Esophagus squamous epithelium (tissue), 5 donors: ENCODE measurements at regions not wholly inside any gene's neighbourhood (a gene's known extent, or its start where the extent isn't known, plus 50 kb on each side); places are given as distances from the start of the nearest gene placed in this dataset.

Experiments used
- DNase-seq: peaks from one replicate; lab custom pipeline; 2025; lab: John Stamatoyannopoulos, UW
- H3K27ac ChIP-seq, 4 donors: fragments of 200-600 bp; sonication (generic); one replicate each; pipeline ENCODE4 v1.5.1; 2016 to 2019; ENCODE audit warnings: mild to moderate bottlenecking in 1 of 4
- H3K27me3 ChIP-seq, 4 donors: fragments of 200-600 bp; sonication (generic); 1 replicate in 3 of 4; 2 replicates in 1 of 4; pipeline versions ENCODE4 v1.5.1 to v1.6.0; 2017 to 2021; ENCODE audit warnings: antibody characterized with exemption in 1 of 4
- H3K36me3 ChIP-seq, 3 donors: fragments of 200-600 bp; sonication (generic); one replicate each; pipeline ENCODE4 v1.5.1; 2016 to 2019
- H3K4me1 ChIP-seq, 3 donors: fragments of 200-600 bp; sonication (generic); one replicate each; pipeline ENCODE4 v1.5.1; 2017 to 2019
- H3K4me3 ChIP-seq, 4 donors: fragments of 200-600 bp; sonication (generic); 1 replicate in 3 of 4; 2 replicates in 1 of 4; pipeline ENCODE4 v1.5.1; 2016 to 2019; ENCODE audit warnings: mild to moderate bottlenecking in 2 of 4, moderate library complexity in 1 of 4
- H3K9me3 ChIP-seq, 3 donors: fragments of 200-600 bp; sonication (generic); one replicate each; pipeline ENCODE4 v1.5.1; 2016 to 2019
- CTCF ChIP-seq, 6 experiments: fragments of 450-650 bp in 4 of 6; fragments of 200-600 bp in 2 of 6; sonication (generic) in 2 of 6; IDR thresholded peaks; one replicate each; pipeline ENCODE4 v1.5.1; 2016 to 2019; ENCODE audit warnings: antibody characterized with exemption in 6 of 6, mild to moderate bottlenecking in 4 of 6, moderate library complexity in 4 of 6
- POLR2A ChIP-seq, 4 donors: fragments of 450-650 bp; IDR thresholded peaks; one replicate each; pipeline ENCODE4 v1.6.1; 2017; ENCODE audit warnings: antibody characterized with exemption in 4 of 4, mild to moderate bottlenecking in 4 of 4, moderate library complexity in 3 of 4
- WGBS, 2 donors: methylation state at CpG; one replicate each; pipeline ENCODE4 v1.1.5; 2018; 5-methylcytosine and 5-hydroxymethylcytosine counted together
- intact Hi-C: fragments of 100-400 bp; cut with DNase I; formaldehyde crosslinking; loops from one replicate; pipeline ENCODE4 v1.15.0; 2022
- donor health status: DM: yes; HTN: yes; CAD: no.

- Histone ChIP-seq H3K4me1 (no peaks in the 10 kb centered on the region), H3K9me3 (no peaks in the 10 kb centered on the region), H3K36me3 (no peaks in the 10 kb centered on the region), H3K27ac (no peak overlapping the region), H3K27me3 (peaks cover 0 to 24% (median 0%) of the 10 kb centered on the region in 4 donors), H3K4me3 (no peak overlapping the region)
- 74 to 80% methylated on average over 10 of the region's 10 CpGs for WGBS, 2 donors
- DNase-seq: no peak
- TF ChIP-seq POLR2A (IDR thresholded peaks at IDR 0.05) (no peak), CTCF (IDR thresholded peaks at IDR 0.05) (no peak)
- intact Hi-C loops: no loop called here
Observed at GRCh38 chr1:229941831-229942230, 125.2 kb upstream of the GALNT2 start.

DNA sequence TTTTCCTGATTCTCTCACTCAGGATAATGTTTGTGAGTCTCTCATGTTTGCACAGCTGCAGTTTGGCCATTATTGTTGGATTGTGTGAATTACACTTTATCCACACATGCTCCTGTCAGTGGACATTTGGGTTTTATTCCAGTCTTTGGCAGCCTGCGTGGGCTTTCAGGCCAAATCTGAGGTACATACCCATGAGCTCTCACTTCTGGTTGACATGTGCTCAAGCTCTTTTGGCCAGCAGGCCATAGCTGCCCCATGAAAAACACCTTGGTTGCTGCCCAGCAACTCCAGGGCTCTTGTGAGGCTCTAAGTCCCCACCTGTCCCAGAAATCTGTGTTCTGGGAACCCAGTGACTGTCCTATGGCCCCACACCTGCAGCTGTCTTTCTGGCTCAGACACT is 124.5 kb upstream of the GALNT2 start:
- intact Hi-C loops: no loop called here
- Histone ChIP-seq H3K36me3 (no peaks in the 10 kb centered on the region), H3K4me3 (no peak overlapping the region), H3K4me1 (no peaks in the 10 kb centered on the region), H3K27me3 (peaks cover 0 to 24% (median 0%) of the 10 kb centered on the region in 4 donors), H3K9me3 (no peaks in the 10 kb centered on the region), H3K27ac (no peak overlapping the region)
- 67 to 70% methylated on average over 1 of the region's 1 CpG for WGBS, 2 donors
- no peak for DNase-seq
- TF ChIP-seq POLR2A (IDR thresholded peaks at IDR 0.05) (no peak), CTCF (IDR thresholded peaks at IDR 0.05) (no peak)

GRCh38 chr1:229943148-229943714 is 123.8 kb upstream of the GALNT2 start:
- intact Hi-C loops: no loop called here
- DNase-seq: no peak

DNA sequence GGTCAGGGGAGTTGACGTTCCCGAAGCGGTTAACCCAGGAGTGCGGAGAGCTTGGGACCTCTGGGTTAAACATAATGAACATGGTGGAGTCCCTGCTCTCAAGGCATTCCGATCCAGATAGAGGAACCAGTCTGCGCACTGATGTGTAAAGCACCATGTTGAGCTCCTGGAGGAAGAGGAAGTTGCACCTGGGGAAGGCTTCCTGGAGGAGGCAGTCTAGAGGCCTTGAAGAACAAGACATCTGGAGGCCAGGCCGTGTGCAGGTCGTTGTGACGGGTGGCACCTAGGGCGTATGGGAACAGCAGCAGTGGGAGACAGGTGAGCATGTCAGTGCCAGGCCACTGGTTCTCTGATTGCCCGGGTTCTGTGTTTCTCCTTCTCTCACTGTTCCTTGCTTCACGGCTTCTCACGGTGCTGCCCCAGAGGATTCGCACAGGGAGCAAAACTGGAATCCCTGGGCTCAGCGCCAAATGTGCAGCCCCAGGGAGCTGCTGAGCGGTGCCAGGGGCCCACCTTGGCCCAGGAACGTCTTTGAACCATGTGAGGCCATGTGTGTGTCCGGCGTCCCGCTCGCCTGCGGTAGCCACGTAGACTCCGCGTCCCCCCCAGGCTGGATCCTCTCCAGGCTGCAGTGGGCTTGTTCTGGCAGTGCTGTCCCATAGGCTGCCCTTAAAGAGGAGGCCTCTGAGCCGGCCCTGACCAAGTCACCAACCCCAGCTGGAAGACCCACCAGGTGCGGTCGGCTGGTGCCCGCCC is 122.9 kb upstream of the GALNT2 start:
- no peak overlapping the region for H3K4me3 ChIP-seq
- 86 to 92% methylated on average over 11 to 14 of the region's 29 CpGs for WGBS, 2 donors
- intact Hi-C loops: no loop called here
- no peaks in the 10 kb centered on the region for H3K4me1 ChIP-seq
- H3K36me3 ChIP-seq: no peaks in the 10 kb centered on the region
- H3K9me3 ChIP-seq: no peaks in the 10 kb centered on the region
- no peak overlapping the region for H3K27ac ChIP-seq
- TF ChIP-seq CTCF (IDR thresholded peaks at IDR 0.05) (no peak), POLR2A (IDR thresholded peaks at IDR 0.05) (no peak)
- no peak for DNase-seq
- H3K27me3 ChIP-seq: peaks cover 0 to 24% (median 0%) of the 10 kb centered on the region in 4 donors

More at GRCh38 chr1:229943148-229943714, 123.8 kb upstream of the GALNT2 start:
- Histone ChIP-seq H3K36me3 (no peaks in the 10 kb centered on the region), H3K4me1 (no peaks in the 10 kb centered on the region), H3K27me3 (peaks cover 0 to 24% (median 0%) of the 10 kb centered on the region in 4 donors), H3K9me3 (no peaks in the 10 kb centered on the region), H3K4me3 (no peak overlapping the region), H3K27ac (no peak overlapping the region)
- TF ChIP-seq POLR2A (IDR thresholded peaks at IDR 0.05) (no peak), CTCF (IDR thresholded peaks at IDR 0.05) (no peak)
- 79 to 81% methylated on average over 7 of the region's 7 CpGs for WGBS, 2 donors

- Histone ChIP-seq H3K27me3 (peaks cover 0 to 18% (median 0%) of the 10 kb centered on the region in 4 donors), H3K4me1 (no peaks in the 10 kb centered on the region), H3K36me3 (no peaks in the 10 kb centered on the region), H3K27ac (no peak overlapping the region), H3K9me3 (no peaks in the 10 kb centered on the region), H3K4me3 (no peak overlapping the region)
- TF ChIP-seq CTCF (IDR thresholded peaks at IDR 0.05) (no peak), POLR2A (IDR thresholded peaks at IDR 0.05) (no peak)
- DNase-seq: no peak
- WGBS, 2 donors: 97% methylated on average over 4 of the region's 4 CpGs; no CpG with 5 or more reads in 1 of the 2 donors
- intact Hi-C loops: no loop called here
Observed at GRCh38 chr1:229945795-229946194, 121.2 kb upstream of the GALNT2 start.
